ENCODE measurements at regions not wholly inside any gene's neighbourhood (a gene's known extent, or its start where the extent isn't known, plus 50 kb on each side); places are given as distances from the start of the nearest gene placed in this dataset.

DNA sequence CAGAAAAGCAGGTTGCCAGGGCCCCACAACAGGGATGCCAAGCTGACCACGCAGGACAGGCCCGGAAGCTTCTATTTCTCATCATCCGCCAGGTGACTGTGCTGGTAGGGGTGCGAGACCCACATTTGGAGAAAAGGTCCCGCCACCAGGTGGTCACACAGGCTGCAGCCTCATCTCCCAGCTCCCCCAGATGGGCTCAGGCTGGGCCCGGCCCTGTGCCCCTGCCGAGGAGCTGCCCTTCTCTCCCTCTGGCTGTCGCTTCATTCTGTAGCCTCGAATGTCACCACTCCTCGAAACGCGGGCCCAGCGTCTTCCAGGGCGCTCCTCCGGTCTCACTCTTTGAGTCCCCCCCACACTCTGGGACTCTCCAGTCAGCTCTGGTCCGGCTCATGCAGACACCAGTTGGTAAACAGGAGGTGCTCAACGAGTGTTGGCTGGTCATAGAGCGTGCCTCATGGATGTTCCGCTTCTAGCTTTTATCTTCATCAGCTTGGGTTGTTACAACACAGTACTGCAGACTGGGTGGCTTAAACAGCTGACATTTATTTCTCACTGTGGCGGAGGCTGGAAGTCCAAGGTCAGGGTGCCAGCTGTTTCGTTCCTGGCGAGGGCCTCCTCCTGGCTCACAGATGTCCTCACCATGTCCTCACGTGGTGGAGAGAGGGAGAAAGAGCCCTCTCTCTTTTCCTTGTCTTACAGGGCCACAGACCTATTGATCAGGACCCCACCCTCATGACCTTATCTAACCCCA is 87.1 kb downstream of the TEX29 start:
- Histone ChIP-seq H3K9me3 (ENCODE audit: control insufficient read depth, low read depth, low read length) (no peaks in the 10 kb centered on the region), H3K9me1 (ENCODE audit: control insufficient read depth, extremely low read depth, insufficient read depth, low read length) (no peaks in the 10 kb centered on the region), H3K27ac (ENCODE audit: control insufficient read depth, insufficient read depth, low read length) (no peak overlapping the region), H3K4me2 (ENCODE audit: control insufficient read depth, extremely low read depth, insufficient read depth, low read depth, low read length) (no peak overlapping the region), H3K4me1 (ENCODE audit: control insufficient read depth, extremely low read depth, insufficient read depth, low read length) (no peaks in the 10 kb centered on the region), H3K79me2 (ENCODE audit: control insufficient read depth, insufficient read depth, low read length) (no peaks in the 10 kb centered on the region), H3K27me3 (ENCODE audit: control insufficient read depth, extremely low read depth, insufficient read depth, low read length) (peaks cover 41% of the 10 kb centered on the region), H3K36me3 (ENCODE audit: control insufficient read depth in 2 of 2, extremely low read depth in 1 of 2, insufficient read depth in 2 of 2, low read length in 2 of 2) (no peaks in the 10 kb centered on the region), H4K20me1 (ENCODE audit: control insufficient read depth, extremely low read depth, insufficient read depth, low read length) (no peaks in the 10 kb centered on the region), H3K4me3 (ENCODE audit: control insufficient read depth in 2 of 3, extremely low read depth in 1 of 3, insufficient read depth in 2 of 3, low read depth in 1 of 3, low read length in 3 of 3) (no peak overlapping the region), H2AFZ (ENCODE audit: control insufficient read depth, low read length) (no peak overlapping the region), H3K9ac (ENCODE audit: control insufficient read depth, extremely low read depth, insufficient read depth, low read length) (no peak overlapping the region)
- TF ChIP-seq, protein P1, sequence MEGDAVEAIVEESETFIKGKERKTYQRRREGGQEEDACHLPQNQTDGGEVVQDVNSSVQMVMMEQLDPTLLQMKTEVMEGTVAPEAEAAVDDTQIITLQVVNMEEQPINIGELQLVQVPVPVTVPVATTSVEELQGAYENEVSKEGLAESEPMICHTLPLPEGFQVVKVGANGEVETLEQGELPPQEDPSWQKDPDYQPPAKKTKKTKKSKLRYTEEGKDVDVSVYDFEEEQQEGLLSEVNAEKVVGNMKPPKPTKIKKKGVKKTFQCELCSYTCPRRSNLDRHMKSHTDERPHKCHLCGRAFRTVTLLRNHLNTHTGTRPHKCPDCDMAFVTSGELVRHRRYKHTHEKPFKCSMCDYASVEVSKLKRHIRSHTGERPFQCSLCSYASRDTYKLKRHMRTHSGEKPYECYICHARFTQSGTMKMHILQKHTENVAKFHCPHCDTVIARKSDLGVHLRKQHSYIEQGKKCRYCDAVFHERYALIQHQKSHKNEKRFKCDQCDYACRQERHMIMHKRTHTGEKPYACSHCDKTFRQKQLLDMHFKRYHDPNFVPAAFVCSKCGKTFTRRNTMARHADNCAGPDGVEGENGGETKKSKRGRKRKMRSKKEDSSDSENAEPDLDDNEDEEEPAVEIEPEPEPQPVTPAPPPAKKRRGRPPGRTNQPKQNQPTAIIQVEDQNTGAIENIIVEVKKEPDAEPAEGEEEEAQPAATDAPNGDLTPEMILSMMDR (optimal IDR thresholded peaks at IDR 0.05 in 1 of 3, IDR thresholded peaks at IDR 0.05 in 1 of 3, conservative IDR thresholded peaks at IDR 0.05 in 1 of 3; ENCODE audit: extremely low read depth in 1 of 3, insufficient read depth in 2 of 3, low read length in 3 of 3), result no peak
- TF ChIP-seq EZH2 (IDR thresholded peaks at IDR 0.05; ENCODE audit: low read length), result no peak
- DNase-seq (ENCODE audit: low read depth, low spot score) (no peak), FAIRE-seq (no peak)
- dilution Hi-C loops (cut with MboI; ENCODE audit: extremely low pct_ligation_motif_present, low sequenced_read_pairs), result no loop called here

DNA sequence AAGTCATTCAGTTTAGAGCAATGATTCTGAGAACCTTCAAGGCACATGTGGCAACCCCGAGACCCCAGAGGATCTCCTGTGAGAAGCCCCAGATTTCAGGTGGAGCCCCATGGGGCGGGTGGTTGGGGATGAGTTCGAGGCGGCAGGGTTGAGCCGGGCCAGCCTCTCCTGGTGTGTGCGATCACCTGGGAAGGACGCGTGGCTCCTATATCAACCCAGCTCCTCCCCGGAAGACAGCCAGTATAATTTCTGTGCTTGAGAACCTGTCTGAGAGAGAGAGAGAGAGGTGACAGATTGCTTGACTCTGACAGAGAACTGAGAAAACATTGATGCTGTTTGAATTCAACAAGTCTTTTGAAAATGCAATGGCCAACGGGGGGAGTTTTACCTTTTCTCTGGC is 89.0 kb downstream of the TEX29 start:
- H3K9me3 ChIP-seq (ENCODE audit: control insufficient read depth, low read depth, low read length), result no peaks in the 10 kb centered on the region
- H3K27me3 ChIP-seq (ENCODE audit: control insufficient read depth, extremely low read depth, insufficient read depth, low read length), result peaks cover 59% of the 10 kb centered on the region
- no peak overlapping the region for H2AFZ ChIP-seq (ENCODE audit: control insufficient read depth, low read length)
- no peaks in the 10 kb centered on the region for H4K20me1 ChIP-seq (ENCODE audit: control insufficient read depth, extremely low read depth, insufficient read depth, low read length)
- no peaks in the 10 kb centered on the region for H3K79me2 ChIP-seq (ENCODE audit: control insufficient read depth, insufficient read depth, low read length)
- H3K27ac ChIP-seq (ENCODE audit: control insufficient read depth, insufficient read depth, low read length), result no peak overlapping the region
- H3K9me1 ChIP-seq (ENCODE audit: control insufficient read depth, extremely low read depth, insufficient read depth, low read length), result no peaks in the 10 kb centered on the region
- FAIRE-seq (no peak), DNase-seq (ENCODE audit: low read depth, low spot score) (no peak)
- H3K9ac ChIP-seq (ENCODE audit: control insufficient read depth, extremely low read depth, insufficient read depth, low read length), result no peak overlapping the region
- no peaks in the 10 kb centered on the region for H3K4me1 ChIP-seq (ENCODE audit: control insufficient read depth, extremely low read depth, insufficient read depth, low read length)
- no peak for TF ChIP-seq EZH2 (IDR thresholded peaks at IDR 0.05; ENCODE audit: low read length)
- TF ChIP-seq, protein P1 (optimal IDR thresholded peaks at IDR 0.05 in 1 of 3, IDR thresholded peaks at IDR 0.05 in 1 of 3, conservative IDR thresholded peaks at IDR 0.05 in 1 of 3; ENCODE audit: extremely low read depth in 1 of 3, insufficient read depth in 2 of 3, low read length in 3 of 3), result no peak
- H3K36me3 ChIP-seq (ENCODE audit: control insufficient read depth in 2 of 2, extremely low read depth in 1 of 2, insufficient read depth in 2 of 2, low read length in 2 of 2), result no peaks in the 10 kb centered on the region
- dilution Hi-C loops (cut with MboI; ENCODE audit: extremely low pct_ligation_motif_present, low sequenced_read_pairs), result no loop called here
- no peak overlapping the region for H3K4me2 ChIP-seq (ENCODE audit: control insufficient read depth, extremely low read depth, insufficient read depth, low read depth, low read length)
- H3K4me3 ChIP-seq (ENCODE audit: control insufficient read depth in 2 of 3, extremely low read depth in 1 of 3, insufficient read depth in 2 of 3, low read depth in 1 of 3, low read length in 3 of 3), result no peak overlapping the region

All from keratinocyte (primary cell).